GM12865 (cell line): ENCODE measurements at regions not wholly inside any gene's neighbourhood (a gene's known extent, or its start where the extent isn't known, plus 50 kb on each side); places are given as distances from the start of the nearest gene placed in this dataset.

Experiments
- DNase-seq: peaks from one replicate; pipeline ENCODE4 v3.0.0; 2010; ENCODE audit warnings: low read depth
- H3K4me3 ChIP-seq: 2 replicates; pipeline ENCODE4 v1.5.1; 2011; ENCODE audit warnings: mild to moderate bottlenecking, low read depth, low read length, control low read depth
- TF ChIP-seq, protein P1 (sequence below): IDR thresholded peaks from 2 replicates; pipeline ENCODE4 v1.5.1; 2011; ENCODE audit warnings: low read length, control low read depth, low read depth, inconsistent platforms; ENCODE audit not compliant: insufficient read depth; ENCODE audit errors: missing control alignments

DNA sequence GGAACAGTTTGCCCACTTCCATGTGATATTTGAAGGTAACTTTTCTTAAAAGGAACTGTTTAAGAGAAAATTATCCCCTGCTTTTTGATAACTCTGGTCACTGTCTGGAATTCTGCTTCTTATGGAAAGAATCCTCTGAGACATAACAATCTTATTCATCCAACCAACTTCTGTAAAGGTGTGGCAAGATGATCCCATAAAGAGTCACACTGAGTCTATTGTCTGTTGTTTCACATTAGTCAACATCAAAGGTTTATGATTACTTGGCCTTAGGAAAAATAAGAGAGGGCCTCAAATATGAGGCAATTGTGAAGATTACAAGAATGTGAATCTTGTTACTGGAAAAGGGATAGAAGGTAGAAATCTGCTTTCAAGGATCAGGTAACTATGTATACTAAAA is 88.0 kb upstream of the MAGEB18 start:
- H3K4me3 ChIP-seq, result no peak overlapping the region
- TF ChIP-seq, protein P1, sequence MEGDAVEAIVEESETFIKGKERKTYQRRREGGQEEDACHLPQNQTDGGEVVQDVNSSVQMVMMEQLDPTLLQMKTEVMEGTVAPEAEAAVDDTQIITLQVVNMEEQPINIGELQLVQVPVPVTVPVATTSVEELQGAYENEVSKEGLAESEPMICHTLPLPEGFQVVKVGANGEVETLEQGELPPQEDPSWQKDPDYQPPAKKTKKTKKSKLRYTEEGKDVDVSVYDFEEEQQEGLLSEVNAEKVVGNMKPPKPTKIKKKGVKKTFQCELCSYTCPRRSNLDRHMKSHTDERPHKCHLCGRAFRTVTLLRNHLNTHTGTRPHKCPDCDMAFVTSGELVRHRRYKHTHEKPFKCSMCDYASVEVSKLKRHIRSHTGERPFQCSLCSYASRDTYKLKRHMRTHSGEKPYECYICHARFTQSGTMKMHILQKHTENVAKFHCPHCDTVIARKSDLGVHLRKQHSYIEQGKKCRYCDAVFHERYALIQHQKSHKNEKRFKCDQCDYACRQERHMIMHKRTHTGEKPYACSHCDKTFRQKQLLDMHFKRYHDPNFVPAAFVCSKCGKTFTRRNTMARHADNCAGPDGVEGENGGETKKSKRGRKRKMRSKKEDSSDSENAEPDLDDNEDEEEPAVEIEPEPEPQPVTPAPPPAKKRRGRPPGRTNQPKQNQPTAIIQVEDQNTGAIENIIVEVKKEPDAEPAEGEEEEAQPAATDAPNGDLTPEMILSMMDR, result no peak
- no peak for DNase-seq

DNA sequence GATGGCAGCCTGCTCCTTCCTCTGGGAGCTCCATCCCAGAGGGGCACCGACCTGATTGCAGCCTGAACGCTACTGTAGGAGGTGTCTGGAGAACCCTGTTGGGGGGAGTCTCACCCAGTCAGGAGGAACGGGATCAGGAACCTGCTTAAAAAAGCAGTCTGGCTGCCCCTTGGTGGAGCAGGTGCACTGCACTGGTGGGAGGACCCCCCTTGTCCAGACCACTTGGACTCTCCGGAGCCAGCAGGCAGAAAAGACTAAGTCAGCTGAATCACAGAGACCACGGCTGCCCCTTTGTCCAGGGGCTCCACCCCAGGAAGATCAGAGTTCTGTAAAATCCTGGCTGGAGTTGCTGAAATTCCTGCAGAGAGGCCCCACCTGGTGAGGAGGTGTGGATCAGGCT is 67.3 kb upstream of the MAGEB18 start:
- H3K4me3 ChIP-seq, result no peak overlapping the region
- TF ChIP-seq, protein P1, result no peak
- DNase-seq, result no peak

DNA sequence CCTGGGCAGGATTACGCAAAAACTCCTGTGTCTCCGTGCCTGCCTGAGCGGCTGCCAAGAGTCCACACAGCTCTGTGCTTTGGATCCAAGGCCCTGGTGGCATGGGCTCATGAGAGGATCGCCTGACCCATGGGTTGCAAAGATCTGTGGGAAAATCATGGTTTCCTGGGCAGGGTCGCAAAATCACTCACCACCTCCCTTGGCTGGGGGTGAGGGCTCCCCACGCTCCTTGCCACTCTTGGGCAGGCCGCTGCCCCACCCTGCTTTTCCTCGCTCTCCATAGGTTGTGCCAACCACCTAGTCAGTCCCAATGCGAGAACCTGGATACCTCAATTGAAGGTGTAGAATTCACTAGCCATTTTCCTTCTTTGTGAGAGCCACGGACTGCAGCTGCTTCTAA is 66.5 kb upstream of the MAGEB18 start:
- no peak overlapping the region for H3K4me3 ChIP-seq
- no peak for DNase-seq
- TF ChIP-seq, protein P1, result no peak

DNA sequence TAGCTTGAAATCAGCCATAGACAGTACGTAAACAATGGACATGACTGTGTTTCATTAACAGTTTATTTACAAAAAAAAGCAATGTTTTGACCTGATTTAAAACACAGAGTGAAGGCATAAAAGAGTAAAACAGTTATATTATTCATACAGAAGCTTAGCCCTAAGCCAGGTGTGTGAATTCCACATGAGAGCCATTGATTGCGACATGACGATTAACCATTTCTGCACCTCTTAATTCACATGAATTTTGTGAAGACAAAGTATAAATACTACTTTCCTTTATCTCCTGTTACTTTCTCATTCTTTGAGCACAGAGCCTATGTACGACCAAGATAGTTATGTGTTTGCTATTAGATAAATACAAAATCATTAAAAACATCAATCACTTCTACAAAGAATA is 55.0 kb upstream of the MAGEB18 start:
- TF ChIP-seq, protein P1, result no peak
- no peak for DNase-seq

More for the DNA sequence above, 55.0 kb upstream of the MAGEB18 start:
- no peak overlapping the region for H3K4me3 ChIP-seq
